HG03520 (cell line): ENCODE measurements at regions not wholly inside any gene's neighbourhood (a gene's known extent, or its start where the extent isn't known, plus 50 kb on each side); places are given as distances from the start of the nearest gene placed in this dataset.

ENCODE experiments used
- ATAC-seq: cut with Tn5 transposase; IDR thresholded peaks from one replicate; pipeline ENCODE4 v1.9.1; 2021; ENCODE audit warnings: mild to moderate bottlenecking, moderate library complexity; ENCODE audit not compliant: unreplicated experiment

DNA sequence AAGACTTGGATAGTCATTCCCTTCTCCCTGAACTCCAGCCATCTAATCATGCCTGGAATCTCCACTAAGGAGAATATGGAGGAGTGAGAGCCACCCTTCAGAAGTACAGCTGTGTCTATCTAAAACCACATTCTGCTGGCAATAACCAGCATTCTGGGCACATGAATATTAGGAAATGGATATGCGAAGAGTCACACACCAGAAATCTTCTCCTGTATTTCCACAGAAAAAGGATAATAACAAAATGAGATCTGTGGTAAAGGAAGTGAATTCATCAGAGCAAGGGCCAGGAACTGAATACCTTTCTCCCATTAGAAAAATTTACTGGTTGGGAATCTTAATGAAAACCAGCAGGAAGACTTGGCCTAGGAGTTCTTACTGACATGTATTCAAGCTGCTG lies 218.8 kb downstream of the SCG2 start:
- ATAC-seq, result no peak

- ATAC-seq, result no peak
Observed at GRCh38 chr2:223386189-223386588, 216.0 kb downstream of the SCG2 start.

GRCh38 chr2:223386984-223387383 lies 215.2 kb downstream of the SCG2 start:
- ATAC-seq, result no peak

DNA sequence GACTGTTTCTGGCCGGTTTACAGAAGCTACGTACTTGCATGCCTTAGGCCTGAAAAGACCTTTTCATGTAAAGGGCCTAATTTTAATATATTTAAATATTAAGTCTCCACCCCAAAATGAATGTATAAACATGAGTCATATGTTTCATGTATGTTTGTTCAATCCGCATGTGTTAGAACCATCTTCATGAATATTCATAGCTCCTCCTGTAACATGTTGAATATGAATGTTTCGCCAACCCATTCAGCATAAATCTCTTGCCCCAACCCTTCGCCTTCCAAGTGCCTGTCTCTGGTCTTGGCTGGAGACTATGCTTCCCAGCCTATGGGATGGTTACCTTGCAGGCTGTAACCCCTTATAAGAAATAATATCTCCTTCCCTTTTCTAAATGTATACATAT lies 212.5 kb downstream of the SCG2 start:
- ATAC-seq, result no peak

- ATAC-seq, result no peak
Observed at GRCh38 chr2:223396993-223397392, 205.2 kb downstream of the SCG2 start.

- ATAC-seq, result no peak
Observed at GRCh38 chr2:223399357-223399957, 202.7 kb downstream of the SCG2 start.

DNA sequence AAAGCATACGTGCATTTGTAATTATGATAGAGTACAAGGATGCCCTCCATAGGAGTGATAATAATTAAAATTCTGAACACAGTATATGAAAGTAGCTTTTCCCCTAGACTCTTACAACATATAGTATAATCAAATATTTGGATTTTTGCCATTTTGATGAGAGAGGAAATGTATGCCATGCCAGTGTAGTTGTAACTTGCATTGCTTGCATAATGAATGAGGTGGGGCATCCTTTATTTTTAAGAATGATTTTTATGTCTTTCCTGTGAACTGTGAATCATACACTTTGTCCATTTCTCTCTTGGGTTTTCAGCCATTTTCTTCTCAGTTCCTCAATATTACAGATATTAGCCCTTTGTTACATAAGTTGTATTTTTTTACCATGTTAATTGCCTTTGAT lies 197.5 kb downstream of the SCG2 start:
- no peak for ATAC-seq

- no peak for ATAC-seq
Observed at GRCh38 chr2:223414646-223415045, 187.5 kb downstream of the SCG2 start.

DNA sequence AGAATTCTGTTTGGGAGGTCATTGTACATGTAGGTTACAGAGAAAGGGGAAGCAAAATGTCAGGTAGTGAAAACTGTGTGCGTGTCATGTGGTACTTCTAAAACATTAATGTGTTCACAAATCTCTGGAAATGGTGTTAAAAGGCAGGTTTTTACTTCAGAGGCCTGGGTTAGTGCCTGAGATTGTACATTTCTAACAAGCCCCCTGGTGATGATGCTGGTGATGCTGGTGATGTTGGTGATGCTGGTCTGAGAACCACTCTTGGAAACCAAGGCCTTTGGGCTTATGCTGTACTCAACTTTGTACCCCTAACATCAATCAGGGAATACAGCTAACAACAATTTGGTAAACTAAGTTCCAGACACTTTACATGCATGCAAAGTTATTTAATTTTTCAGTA lies 187.1 kb downstream of the SCG2 start:
- no peak for ATAC-seq

DNA sequence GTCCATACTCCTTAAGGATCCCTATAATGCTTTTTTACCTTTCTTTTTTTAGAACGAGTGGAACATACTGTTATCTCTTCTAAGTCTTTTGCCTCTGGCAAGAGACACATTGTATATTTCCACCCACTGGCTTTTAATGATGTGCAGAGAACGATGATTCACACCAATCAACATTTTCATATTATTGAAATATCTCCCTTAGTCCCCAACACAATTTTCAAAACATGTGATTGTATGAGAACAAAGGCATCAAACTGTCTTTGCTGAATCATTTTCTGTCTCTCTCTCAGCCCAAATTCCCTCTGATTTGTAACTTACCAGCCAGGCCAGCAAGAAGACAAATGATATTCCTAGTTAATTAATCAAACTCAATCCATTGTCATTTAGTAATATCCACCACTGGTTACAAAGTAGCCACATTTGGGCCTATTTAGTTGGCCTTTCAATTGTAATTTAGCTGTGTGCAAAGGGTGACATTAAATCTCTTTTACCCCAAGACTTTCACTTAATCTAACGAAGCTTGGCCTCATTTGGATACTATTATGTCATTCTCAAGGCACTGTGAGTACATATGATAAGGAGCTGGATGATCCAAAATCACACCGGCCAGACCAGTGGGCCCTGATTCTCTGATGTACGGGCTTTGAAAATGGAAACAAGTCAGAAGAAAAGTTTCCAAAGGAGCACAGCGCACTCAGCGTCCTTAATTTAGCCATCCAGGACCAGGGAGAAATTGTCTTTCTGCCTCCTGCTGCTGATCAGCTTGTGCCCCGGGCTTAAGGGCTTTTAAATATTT lies 185.1 kb downstream of the SCG2 start:
- no peak for ATAC-seq

GRCh38 chr2:223418131-223418530 lies 184.0 kb downstream of the SCG2 start:
- ATAC-seq, result no peak

DNA sequence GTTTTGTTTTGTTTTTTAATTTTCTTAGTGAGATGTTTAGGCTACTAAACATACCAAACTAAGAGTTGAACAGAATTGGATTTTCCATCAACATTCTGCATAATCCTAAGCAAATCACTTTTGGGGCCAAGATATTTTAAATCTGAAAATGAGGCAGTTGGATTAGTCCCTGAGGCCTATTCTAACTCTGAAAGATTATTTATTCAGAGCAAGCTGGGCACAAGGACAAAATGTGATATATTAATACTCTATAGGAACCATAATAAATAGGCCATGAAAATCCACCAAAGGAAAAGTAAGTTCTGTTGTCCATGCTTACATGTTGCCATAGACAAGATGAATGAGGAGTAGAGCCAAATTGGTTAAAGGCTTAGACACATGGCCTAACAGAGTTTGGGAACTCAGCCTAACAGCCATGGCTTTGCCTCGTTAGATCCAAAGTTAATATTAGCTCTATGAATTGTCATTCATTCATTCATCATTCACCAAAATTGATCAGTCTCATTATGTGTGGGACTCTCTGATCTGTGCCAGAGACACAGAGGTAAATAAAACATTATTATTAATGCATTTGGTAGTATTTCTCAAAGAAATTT lies 183.5 kb downstream of the SCG2 start:
- no peak for ATAC-seq

GRCh38 chr2:223420048-223420447 lies 182.1 kb downstream of the SCG2 start:
- ATAC-seq, result no peak

GRCh38 chr2:223431479-223431878 lies 170.7 kb downstream of the SCG2 start:
- no peak for ATAC-seq

DNA sequence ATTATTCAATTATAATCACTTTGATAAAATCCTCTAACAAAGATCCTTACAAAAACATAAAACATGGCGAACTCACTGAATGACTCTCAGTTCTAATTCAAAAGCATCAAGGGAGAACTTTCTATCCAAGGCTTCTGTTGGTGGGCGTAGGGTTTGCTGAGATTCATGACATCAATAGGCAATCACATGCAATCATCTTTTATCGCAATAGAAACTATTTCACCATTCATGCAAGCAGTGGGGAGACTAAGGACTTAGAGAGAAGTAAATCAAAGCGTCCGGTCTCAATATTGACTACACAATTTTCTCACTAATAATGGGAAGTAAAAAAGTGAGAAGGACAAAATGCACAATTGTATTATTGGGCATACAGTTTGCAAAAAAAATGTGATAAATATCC lies 168.7 kb downstream of the SCG2 start:
- no peak for ATAC-seq

- no peak for ATAC-seq
Observed at GRCh38 chr2:223437788-223438187, 164.4 kb downstream of the SCG2 start.

GRCh38 chr2:223439184-223439583 lies 163.0 kb downstream of the SCG2 start:
- ATAC-seq, result no peak

DNA sequence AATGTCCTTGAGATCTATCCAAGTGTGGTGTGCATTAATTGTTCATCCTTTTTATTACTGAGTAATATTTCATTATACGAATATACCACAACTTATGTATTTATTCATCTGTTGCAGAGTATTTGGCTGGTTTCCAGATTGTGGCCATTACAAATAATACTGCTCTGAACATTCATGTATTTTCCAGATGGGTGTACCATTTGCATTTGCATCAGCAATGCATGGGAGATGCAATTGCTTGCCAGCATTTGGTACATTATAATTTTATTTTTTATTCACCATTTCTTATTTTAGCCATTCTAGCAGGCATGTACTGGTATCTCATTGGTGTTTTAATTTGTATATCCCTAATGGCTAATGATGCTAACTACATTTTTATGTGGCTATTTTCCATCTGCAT lies 162.4 kb downstream of the SCG2 start:
- no peak for ATAC-seq

- ATAC-seq, result no peak
Observed at GRCh38 chr2:223442847-223443246, 159.3 kb downstream of the SCG2 start.

DNA sequence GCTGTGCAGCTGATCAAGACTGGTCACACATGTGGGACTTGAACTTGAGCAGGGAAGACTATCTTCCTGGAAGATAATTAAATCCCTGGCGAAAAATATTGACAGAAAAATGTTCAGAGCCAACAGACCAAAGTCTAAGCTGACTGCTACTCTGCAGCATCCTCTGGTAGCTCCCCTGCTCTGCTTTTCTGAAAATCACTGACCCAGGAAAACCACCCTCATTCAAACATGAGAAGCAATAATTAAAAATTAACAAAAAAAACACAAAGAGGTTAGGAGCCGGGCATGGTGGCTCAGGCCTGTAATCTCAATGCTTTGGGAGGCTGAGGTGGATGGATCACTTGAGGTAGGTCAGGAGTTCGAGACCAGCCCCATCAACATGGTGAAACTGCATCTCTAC lies 151.9 kb downstream of the SCG2 start:
- no peak for ATAC-seq

DNA sequence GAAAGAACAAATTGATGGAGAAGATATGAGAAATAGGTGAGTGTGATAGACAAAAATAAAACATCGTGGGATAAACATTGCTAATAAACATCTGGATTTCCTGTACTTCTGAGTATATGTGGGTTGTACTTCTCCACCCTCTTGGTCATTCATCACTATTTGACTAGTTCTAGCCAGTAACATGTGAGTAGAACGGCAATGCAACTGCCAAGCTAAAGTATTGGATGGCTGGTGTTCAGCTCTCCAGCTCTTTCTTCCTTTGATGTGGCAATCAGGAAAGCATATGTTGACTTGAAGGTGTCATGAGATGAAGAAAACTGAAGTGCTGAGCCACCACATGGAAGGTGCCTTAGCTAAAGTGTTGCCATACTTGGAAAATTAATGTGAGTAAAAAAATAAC lies 144.9 kb downstream of the SCG2 start:
- no peak for ATAC-seq

- ATAC-seq, result no peak
Observed at GRCh38 chr2:223459328-223459939, 142.7 kb downstream of the SCG2 start.
